ENCODE measurements at regions not wholly inside any gene's neighbourhood (a gene's known extent, or its start where the extent isn't known, plus 50 kb on each side); places are given as distances from the start of the nearest gene placed in this dataset.

GRCh38 chr13:44165221-44165888, 208.3 kb upstream of the SERP2 start:
- TF ChIP-seq CTCF (conservative IDR thresholded peaks at IDR 0.05 in 1 of 2, IDR thresholded peaks at IDR 0.05 in 1 of 2; ENCODE audit: low read depth in 1 of 2, low read length in 2 of 2) (no peak), EZH2 (IDR thresholded peaks at IDR 0.05; ENCODE audit: low read length, missing control alignments) (no peak)

Data from fibroblast of lung (primary cell).